ENCODE measurements at regions not wholly inside any gene's neighbourhood (a gene's known extent, or its start where the extent isn't known, plus 50 kb on each side); places are given as distances from the start of the nearest gene placed in this dataset.

GRCh38 chr14:103250181-103250580 is 83.9 kb upstream of the EIF5 start:
- no peak for DNase-seq (ENCODE audit: low read depth)
- Histone ChIP-seq H3K36me3 (ENCODE audit: control insufficient read depth, insufficient read depth, low read length) (no peaks in the 10 kb centered on the region), H3K27me3 (ENCODE audit: control insufficient read depth, insufficient read depth, low read length) (no peaks in the 10 kb centered on the region), H3K4me3 (ENCODE audit: low read depth, low read length) (no peak overlapping the region)
- TF ChIP-seq, protein P1, sequence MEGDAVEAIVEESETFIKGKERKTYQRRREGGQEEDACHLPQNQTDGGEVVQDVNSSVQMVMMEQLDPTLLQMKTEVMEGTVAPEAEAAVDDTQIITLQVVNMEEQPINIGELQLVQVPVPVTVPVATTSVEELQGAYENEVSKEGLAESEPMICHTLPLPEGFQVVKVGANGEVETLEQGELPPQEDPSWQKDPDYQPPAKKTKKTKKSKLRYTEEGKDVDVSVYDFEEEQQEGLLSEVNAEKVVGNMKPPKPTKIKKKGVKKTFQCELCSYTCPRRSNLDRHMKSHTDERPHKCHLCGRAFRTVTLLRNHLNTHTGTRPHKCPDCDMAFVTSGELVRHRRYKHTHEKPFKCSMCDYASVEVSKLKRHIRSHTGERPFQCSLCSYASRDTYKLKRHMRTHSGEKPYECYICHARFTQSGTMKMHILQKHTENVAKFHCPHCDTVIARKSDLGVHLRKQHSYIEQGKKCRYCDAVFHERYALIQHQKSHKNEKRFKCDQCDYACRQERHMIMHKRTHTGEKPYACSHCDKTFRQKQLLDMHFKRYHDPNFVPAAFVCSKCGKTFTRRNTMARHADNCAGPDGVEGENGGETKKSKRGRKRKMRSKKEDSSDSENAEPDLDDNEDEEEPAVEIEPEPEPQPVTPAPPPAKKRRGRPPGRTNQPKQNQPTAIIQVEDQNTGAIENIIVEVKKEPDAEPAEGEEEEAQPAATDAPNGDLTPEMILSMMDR (IDR thresholded peaks at IDR 0.05; ENCODE audit: insufficient read depth, low read length, poor library complexity, severe bottlenecking) = no peak

DNA sequence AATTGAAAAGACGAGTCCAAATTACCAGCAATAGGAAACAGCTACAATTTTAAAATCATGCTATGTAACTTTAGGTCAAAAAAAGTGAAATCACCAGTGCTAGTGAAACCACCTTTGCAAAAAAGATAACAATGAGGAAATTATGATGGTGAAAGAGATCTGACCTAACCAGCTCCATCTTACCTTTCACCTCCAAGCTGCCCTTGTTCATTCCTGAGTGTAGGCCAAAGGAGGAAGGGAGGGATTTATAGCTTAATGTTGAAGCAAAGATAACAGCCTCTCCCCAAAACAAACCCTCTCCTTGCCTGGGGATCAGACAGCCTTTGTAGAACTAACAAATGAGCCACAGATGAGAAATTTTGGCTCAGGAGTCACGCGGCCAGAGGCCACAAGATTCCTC is 83.2 kb upstream of the EIF5 start:
- no peak overlapping the region for H3K4me3 ChIP-seq (ENCODE audit: low read depth, low read length)
- TF ChIP-seq, protein P1 (IDR thresholded peaks at IDR 0.05; ENCODE audit: insufficient read depth, low read length, poor library complexity, severe bottlenecking) = no peak
- H3K27me3 ChIP-seq (ENCODE audit: control insufficient read depth, insufficient read depth, low read length) = no peaks in the 10 kb centered on the region
- no peaks in the 10 kb centered on the region for H3K36me3 ChIP-seq (ENCODE audit: control insufficient read depth, insufficient read depth, low read length)
- DNase-seq (ENCODE audit: low read depth) = no peak

DNA sequence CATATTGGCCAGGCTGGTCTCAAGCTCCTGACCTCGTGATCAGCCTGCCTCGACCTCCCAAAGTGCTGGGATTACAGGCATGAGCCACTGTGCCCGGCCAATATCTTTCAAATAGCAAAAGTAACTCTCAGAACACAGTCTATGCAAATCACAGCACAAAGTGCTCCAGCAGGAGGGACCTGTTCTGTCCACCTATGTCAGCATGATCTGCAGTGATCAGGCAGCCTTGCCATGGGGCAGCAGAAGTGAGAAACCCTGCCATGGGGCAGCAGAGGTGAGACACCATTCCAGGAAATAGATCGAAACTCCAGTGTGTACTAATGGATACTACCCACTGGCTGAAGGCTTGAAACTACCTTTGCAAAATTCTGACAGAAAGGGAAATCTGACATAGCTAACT is 78.5 kb upstream of the EIF5 start:
- Histone ChIP-seq H3K27me3 (ENCODE audit: control insufficient read depth, insufficient read depth, low read length) (no peaks in the 10 kb centered on the region), H3K36me3 (ENCODE audit: control insufficient read depth, insufficient read depth, low read length) (no peaks in the 10 kb centered on the region), H3K4me3 (ENCODE audit: low read depth, low read length) (no peak overlapping the region)
- TF ChIP-seq, protein P1 (IDR thresholded peaks at IDR 0.05; ENCODE audit: insufficient read depth, low read length, poor library complexity, severe bottlenecking) = no peak
- DNase-seq (ENCODE audit: low read depth) = no peak

- DNase-seq (ENCODE audit: low read depth) = no peak
- TF ChIP-seq, protein P1 (IDR thresholded peaks at IDR 0.05; ENCODE audit: insufficient read depth, low read length, poor library complexity, severe bottlenecking) = no peak
- Histone ChIP-seq H3K27me3 (ENCODE audit: control insufficient read depth, insufficient read depth, low read length) (no peaks in the 10 kb centered on the region), H3K4me3 (ENCODE audit: low read depth, low read length) (no peak overlapping the region), H3K36me3 (ENCODE audit: control insufficient read depth, insufficient read depth, low read length) (no peaks in the 10 kb centered on the region)
Observed at GRCh38 chr14:103256406-103256805, 77.6 kb upstream of the EIF5 start.

DNA sequence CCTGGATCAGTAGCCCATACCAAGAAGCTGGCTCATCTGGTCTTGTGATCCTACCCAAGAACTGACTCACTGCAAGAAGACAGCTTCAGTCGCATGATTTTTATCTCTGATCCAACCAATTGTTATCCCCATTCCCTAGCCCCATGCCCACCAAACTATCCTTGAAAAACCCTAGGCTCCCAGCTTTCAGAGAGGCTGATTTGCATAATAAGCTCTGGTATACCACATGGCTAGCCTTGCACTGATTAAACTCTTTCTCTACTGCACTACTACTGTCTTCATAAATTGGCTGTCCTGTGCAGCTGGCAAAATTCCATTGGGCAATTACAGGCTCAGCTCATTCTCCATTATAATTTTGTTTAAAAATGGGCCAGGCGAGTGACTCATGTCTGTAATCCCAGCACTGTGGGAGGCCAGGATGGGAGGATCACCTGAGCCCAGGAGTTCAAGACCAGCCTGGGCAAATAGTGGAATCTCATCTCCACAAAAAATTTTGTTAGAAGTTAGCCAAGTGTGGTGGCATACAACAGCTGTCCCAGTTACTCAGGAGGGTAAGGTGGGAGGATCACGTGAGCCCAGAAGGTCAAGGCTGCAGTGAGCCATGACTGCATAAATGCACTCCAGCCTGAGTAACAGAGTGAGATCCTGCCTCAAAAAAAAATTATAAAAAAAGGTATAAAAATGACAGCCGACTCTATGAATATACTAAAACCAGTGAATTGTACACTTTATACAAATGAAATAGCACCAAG is 76.7 kb upstream of the EIF5 start:
- Histone ChIP-seq H3K27me3 (ENCODE audit: control insufficient read depth, insufficient read depth, low read length) (no peaks in the 10 kb centered on the region), H3K36me3 (ENCODE audit: control insufficient read depth, insufficient read depth, low read length) (no peaks in the 10 kb centered on the region), H3K4me3 (ENCODE audit: low read depth, low read length) (no peak overlapping the region)
- DNase-seq (ENCODE audit: low read depth) = no peak
- TF ChIP-seq, protein P1 (IDR thresholded peaks at IDR 0.05; ENCODE audit: insufficient read depth, low read length, poor library complexity, severe bottlenecking) = no peak

- DNase-seq (ENCODE audit: low read depth) = no peak
- H3K27me3 ChIP-seq (ENCODE audit: control insufficient read depth, insufficient read depth, low read length) = no peaks in the 10 kb centered on the region
- TF ChIP-seq, protein P1 (IDR thresholded peaks at IDR 0.05; ENCODE audit: insufficient read depth, low read length, poor library complexity, severe bottlenecking) = no peak
- H3K36me3 ChIP-seq (ENCODE audit: control insufficient read depth, insufficient read depth, low read length) = no peaks in the 10 kb centered on the region
- no peak overlapping the region for H3K4me3 ChIP-seq (ENCODE audit: low read depth, low read length)
Observed at GRCh38 chr14:103258211-103258610, 75.8 kb upstream of the EIF5 start.

Data from kidney epithelial cell (primary cell).